OCI-LY3 (cell line): ENCODE measurements at regions not wholly inside any gene's neighbourhood (a gene's known extent, or its start where the extent isn't known, plus 50 kb on each side); places are given as distances from the start of the nearest gene placed in this dataset.

Experiments
- H2AFZ ChIP-seq: fragments of 200-600, 300-600 bp; shearing (Covaris generic); 2 replicates; pipeline ENCODE4 v1.6.0; 2014; ENCODE audit warnings: antibody characterized with exemption, low read depth, low read length
- H3K27ac ChIP-seq: fragments of 200-600, 300-600 bp; sonication (generic); 2 replicates; pipeline ENCODE4 v1.5.1; 2014; ENCODE audit warnings: mild to moderate bottlenecking, low read length, moderate library complexity, mixed read lengths
- H3K27me3 ChIP-seq: fragments of 200-600, 300-600 bp; sonication (generic); 2 replicates; pipeline ENCODE4 v1.6.1; 2014; ENCODE audit warnings: low read depth, low read length, mixed read lengths
- H3K36me3 ChIP-seq: fragments of 200-600, 300-600 bp; sonication (generic); replicated peaks from 2 replicates; pipeline ENCODE3; 2014; ENCODE audit warnings: low read depth, low read length, mixed read lengths
- H3K4me1 ChIP-seq: fragments of 300-600, 200-600 bp; sonication (generic); 2 replicates; pipeline ENCODE4 v1.6.1; 2014; ENCODE audit warnings: low read length, mixed read lengths
- H3K4me2 ChIP-seq: fragments of 200-600, 300-600 bp; sonication (generic); 2 replicates; pipeline ENCODE4 v1.6.1; 2014; ENCODE audit warnings: low read length, mixed read lengths
- H3K4me3 ChIP-seq: fragments of 300-600, 200-600 bp; sonication (generic); 2 replicates; pipeline ENCODE4 v1.5.1; 2014; ENCODE audit warnings: antibody characterized with exemption, mild to moderate bottlenecking, low read length, moderate library complexity
- H3K79me2 ChIP-seq: fragments of 300-600, 200-600 bp; shearing (Covaris generic); 2 replicates; pipeline ENCODE4 v1.6.1; 2014; ENCODE audit warnings: mild to moderate bottlenecking, low read length, mixed read lengths
- H3K9ac ChIP-seq: fragments of 300-600, 200-600 bp; shearing (Covaris generic); 2 replicates; pipeline ENCODE4 v1.6.0; 2014; ENCODE audit warnings: mild to moderate bottlenecking, low read length, moderate library complexity
- H3K9me3 ChIP-seq: fragments of 200-600, 300-600 bp; shearing (Covaris generic); 2 replicates; pipeline ENCODE4 v1.6.1; 2014; ENCODE audit warnings: low read length, mixed read lengths; ENCODE audit not compliant: insufficient read depth
- H4K20me1 ChIP-seq: fragments of 200-600, 300-600 bp; sonication (generic); 2 replicates; pipeline ENCODE4 v1.6.1; 2016; ENCODE audit warnings: low read length, mixed read lengths; ENCODE audit not compliant: insufficient read depth
- CTCF ChIP-seq: fragments of 200-600, 300-600 bp; sonication (generic); IDR thresholded peaks from 2 replicates; pipeline ENCODE4 v1.5.1; 2014; ENCODE audit warnings: antibody characterized with exemption, low read length, low read depth
- EZH2phosphoT487 ChIP-seq: fragments of 200-600 bp; shearing (Covaris generic); IDR thresholded peaks from 2 replicates; pipeline ENCODE4 v1.6.1; 2018; ENCODE audit warnings: antibody characterized with exemption, mixed run types, low read depth

- no peak overlapping the region for H2AFZ ChIP-seq
- no peak for TF ChIP-seq CTCF
- no peak for TF ChIP-seq EZH2phosphoT487
- no peak overlapping the region for H3K27ac ChIP-seq
- no peaks in the 10 kb centered on the region for H3K27me3 ChIP-seq
- H3K4me2 ChIP-seq = no peak overlapping the region
- no peaks in the 10 kb centered on the region for H3K4me1 ChIP-seq
- no peak overlapping the region for H3K4me3 ChIP-seq
- no peak overlapping the region for H3K9ac ChIP-seq
- H4K20me1 ChIP-seq = no peaks in the 10 kb centered on the region
- H3K36me3 ChIP-seq = no peaks in the 10 kb centered on the region
- H3K79me2 ChIP-seq = no peaks in the 10 kb centered on the region
- H3K9me3 ChIP-seq = no peaks in the 10 kb centered on the region
Measured at GRCh38 chr5:126182971-126183695, 240.1 kb upstream of the GRAMD2B start.

DNA sequence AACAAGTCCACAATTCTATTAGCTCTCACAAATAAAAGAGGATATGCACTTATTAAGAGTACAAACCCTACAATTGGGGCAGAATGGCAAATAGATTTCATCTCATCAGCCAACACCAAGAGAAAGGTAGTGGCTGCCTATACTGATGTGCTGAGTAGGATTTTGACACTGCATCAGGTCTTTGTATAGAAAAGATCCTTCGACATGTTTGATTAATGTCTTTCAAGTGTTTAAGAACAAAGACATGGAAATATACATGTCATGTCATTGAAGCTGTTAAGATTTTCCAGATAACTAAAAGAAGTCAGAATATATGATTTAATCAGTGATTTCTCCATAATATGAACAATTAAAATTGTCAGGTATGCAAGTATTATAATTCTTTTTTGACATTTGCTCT is 238.7 kb upstream of the GRAMD2B start:
- H3K27me3 ChIP-seq = no peaks in the 10 kb centered on the region
- H3K27ac ChIP-seq = no peak overlapping the region
- TF ChIP-seq CTCF (no peak), EZH2phosphoT487 (no peak)
- H3K79me2 ChIP-seq = no peaks in the 10 kb centered on the region
- no peaks in the 10 kb centered on the region for H3K9me3 ChIP-seq
- no peaks in the 10 kb centered on the region for H3K4me1 ChIP-seq
- no peaks in the 10 kb centered on the region for H3K36me3 ChIP-seq
- no peak overlapping the region for H3K4me2 ChIP-seq
- H3K9ac ChIP-seq = no peak overlapping the region
- H2AFZ ChIP-seq = no peak overlapping the region
- no peaks in the 10 kb centered on the region for H4K20me1 ChIP-seq
- no peak overlapping the region for H3K4me3 ChIP-seq

DNA sequence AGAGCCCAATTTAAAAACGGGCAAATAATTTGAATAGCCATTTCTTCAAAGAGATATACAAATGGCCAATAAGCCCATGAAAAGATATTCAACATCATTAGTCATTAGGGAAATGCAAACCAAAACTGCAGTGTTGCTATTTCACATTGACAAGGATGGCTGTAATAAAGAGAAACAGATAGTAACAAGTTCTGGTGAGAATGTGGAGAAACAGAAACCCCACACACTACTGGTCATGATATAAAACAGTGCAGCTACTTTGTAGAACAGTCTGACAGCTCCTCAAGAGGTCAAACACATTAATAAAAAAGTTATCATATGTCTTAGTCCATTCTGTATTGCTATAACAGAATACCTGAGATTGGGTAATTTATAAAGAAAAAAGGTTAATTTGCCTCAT is 237.0 kb upstream of the GRAMD2B start:
- H3K9me3 ChIP-seq = no peaks in the 10 kb centered on the region
- H4K20me1 ChIP-seq = no peaks in the 10 kb centered on the region
- H3K4me3 ChIP-seq = no peak overlapping the region
- no peak overlapping the region for H3K9ac ChIP-seq
- H2AFZ ChIP-seq = no peak overlapping the region
- H3K27me3 ChIP-seq = no peaks in the 10 kb centered on the region
- H3K79me2 ChIP-seq = no peaks in the 10 kb centered on the region
- no peaks in the 10 kb centered on the region for H3K4me1 ChIP-seq
- no peak overlapping the region for H3K27ac ChIP-seq
- no peaks in the 10 kb centered on the region for H3K36me3 ChIP-seq
- TF ChIP-seq EZH2phosphoT487 (no peak), CTCF (no peak)
- H3K4me2 ChIP-seq = no peak overlapping the region

GRCh38 chr5:126188804-126189203 is 234.4 kb upstream of the GRAMD2B start:
- H3K36me3 ChIP-seq = no peaks in the 10 kb centered on the region
- H3K4me2 ChIP-seq = no peak overlapping the region
- no peaks in the 10 kb centered on the region for H3K4me1 ChIP-seq
- H4K20me1 ChIP-seq = no peaks in the 10 kb centered on the region
- no peaks in the 10 kb centered on the region for H3K9me3 ChIP-seq
- no peak for TF ChIP-seq CTCF
- TF ChIP-seq EZH2phosphoT487 = no peak
- H3K27ac ChIP-seq = no peak overlapping the region
- no peak overlapping the region for H3K4me3 ChIP-seq
- no peaks in the 10 kb centered on the region for H3K79me2 ChIP-seq
- H3K9ac ChIP-seq = no peak overlapping the region
- H2AFZ ChIP-seq = no peak overlapping the region
- H3K27me3 ChIP-seq = no peaks in the 10 kb centered on the region
